ENCODE measurements at regions not wholly inside any gene's neighbourhood (a gene's known extent, or its start where the extent isn't known, plus 50 kb on each side); places are given as distances from the start of the nearest gene placed in this dataset.

DNA sequence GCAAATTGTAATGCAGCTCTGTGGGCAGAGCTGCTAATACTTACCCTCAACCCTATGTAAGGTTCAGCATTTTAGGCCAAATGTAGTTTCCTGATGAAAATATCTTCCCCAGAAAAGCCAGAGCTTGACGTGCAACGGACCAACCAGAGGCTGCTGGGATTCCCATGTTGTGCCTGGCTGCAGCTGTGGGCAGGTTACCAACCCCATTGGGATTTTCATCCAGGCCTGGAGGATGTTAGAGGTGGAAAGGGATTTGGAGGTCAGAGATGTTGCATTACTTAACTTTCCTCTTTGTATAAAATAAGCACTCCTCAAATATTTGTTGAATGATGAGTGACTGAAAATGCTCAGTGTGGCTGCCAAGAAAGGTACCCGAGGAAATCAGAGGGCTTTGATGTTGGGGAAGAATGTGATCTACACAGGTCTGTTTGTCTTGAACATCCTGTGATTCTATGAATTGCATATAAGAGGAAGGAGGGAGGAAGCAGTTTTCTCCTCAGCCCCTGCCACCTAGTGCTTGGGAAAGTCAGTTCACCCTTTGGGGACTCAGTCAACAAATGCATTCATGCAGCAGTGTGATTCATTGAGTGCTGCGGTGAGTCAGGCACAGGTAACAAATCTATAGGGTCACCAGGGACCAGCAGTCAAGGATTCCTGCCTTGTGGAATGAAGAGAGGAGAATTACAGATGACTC, 487.2 kb downstream of the RPS24 start:
- DNase-seq (ENCODE audit: low read depth in 2 of 3, low spot score in 2 of 3) = peak in 2 of 3 donors; percentile 16 to 46

DNA sequence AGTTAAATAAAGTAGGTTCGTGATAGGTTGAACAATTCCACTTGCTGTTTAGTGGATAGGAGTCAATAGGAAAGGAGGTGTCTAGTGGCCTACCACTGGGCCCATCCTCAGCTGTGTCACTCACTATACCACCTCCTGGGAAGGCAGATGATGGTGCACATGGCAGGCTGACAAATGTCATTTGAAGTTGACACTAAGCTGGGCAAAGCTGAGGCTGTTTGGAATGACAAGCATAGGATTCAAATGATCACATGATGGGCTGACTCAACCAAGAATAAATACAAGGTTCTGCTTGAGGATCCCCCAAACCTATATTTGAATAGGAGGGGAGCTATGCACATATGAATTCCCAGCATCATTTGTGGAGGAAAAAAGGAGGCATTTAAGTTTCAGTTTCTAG, 489.8 kb downstream of the RPS24 start:
- no peak for DNase-seq (ENCODE audit: low read depth in 2 of 3, low spot score in 2 of 3)

DNA sequence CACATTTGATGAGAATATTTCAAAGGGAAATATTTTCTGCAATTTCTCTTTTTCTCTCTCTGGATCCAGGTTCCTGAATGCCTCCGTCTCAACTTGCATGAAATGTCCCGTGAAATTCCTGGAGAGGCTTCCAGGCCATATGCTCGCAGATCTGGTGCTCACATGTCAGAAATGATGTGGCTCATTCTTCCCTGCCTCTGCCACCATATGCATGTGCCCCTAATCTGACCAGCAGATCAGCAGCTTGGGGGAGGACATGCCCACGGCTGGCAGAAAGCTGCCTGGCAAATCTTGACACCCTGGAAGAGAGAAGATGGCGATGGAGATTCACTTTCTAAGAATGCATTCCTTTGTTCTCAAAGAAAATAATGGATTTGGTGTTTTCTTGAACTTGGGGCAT, 490.7 kb downstream of the RPS24 start:
- DNase-seq (ENCODE audit: low read depth in 2 of 3, low spot score in 2 of 3) = no peak

DNA sequence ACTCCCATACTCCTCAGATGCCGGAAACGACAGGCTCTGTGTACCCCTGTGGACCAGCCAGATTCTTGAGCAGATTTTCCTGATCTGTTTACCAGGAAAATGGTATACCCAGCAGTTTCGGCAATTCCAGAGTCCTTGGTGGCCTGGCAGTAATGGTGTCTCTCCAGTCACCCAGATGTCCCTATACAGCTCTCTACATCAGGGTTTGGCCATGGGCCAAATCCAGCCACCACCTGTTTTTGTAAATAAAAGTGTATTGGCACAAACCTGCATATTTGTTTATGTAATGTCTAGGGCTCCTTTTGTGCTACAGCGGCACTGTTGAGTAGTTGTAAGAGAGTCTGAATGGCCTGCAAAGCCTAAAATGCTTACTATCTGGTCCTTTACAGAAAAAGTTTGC, 491.3 kb downstream of the RPS24 start:
- no peak for DNase-seq (ENCODE audit: low read depth in 2 of 3, low spot score in 2 of 3)

DNA sequence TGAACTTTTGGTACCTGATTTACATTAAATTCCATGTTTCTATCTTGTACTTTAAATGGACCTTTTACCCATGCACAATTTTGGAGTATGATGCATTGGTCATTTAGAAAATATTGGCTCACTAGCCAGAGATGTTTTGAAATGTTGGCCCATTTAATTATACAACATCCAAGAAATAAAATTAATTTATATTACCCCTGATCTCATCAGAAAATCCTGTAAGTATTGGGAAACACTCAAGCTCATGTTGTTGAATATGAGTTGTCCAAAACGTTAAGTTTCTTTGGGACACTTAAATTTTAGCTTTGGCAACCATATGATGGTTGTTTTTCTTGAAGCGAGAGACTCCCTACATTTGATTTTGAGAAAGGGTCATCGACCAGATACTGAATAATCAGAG, 492.7 kb downstream of the RPS24 start:
- no peak for DNase-seq (ENCODE audit: low read depth in 2 of 3, low spot score in 2 of 3)

DNA sequence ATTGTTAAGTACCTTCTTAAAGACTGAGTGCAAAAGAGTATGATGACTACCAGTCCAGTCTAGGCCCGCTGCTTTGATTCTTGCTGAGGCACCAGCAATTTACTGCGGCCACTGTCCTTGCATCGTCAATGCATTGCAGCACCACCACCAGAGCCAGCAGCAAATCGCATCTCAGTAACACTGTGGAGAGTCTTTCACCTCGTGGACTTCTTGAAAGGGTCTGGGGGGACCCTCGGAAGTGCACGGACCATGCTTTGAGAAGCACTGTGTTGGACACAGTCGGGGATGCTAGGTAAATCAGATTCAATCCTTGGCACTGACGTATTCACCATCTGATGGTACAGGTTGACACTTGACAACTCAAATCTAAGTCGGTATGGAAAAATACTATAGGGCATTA, 493.6 kb downstream of the RPS24 start:
- no peak for DNase-seq (ENCODE audit: low read depth in 2 of 3, low spot score in 2 of 3)

DNA sequence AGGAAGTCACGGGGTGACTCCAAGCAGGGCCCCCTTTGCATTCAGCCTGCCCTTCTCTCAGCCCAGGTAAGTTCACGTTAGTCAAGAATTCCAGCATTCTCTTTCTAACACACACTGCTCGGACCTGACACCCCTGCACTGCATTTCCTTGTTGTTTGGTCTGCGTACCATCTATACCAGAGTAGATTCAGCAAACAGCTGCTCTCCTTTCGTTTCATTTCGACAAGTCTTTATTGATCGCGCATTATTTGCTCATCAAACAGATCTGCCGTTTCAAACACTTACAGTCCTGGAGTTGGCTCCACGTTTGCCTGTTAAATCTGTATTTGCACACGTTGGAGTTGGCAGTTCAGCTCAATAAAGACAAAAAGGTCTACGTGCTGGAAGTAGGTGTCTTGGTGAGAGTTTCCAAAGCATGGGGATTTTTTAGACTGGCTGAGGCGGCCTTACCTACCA, 495.1 kb downstream of the RPS24 start:
- DNase-seq (ENCODE audit: low read depth in 2 of 3, low spot score in 2 of 3) = no peak

DNA sequence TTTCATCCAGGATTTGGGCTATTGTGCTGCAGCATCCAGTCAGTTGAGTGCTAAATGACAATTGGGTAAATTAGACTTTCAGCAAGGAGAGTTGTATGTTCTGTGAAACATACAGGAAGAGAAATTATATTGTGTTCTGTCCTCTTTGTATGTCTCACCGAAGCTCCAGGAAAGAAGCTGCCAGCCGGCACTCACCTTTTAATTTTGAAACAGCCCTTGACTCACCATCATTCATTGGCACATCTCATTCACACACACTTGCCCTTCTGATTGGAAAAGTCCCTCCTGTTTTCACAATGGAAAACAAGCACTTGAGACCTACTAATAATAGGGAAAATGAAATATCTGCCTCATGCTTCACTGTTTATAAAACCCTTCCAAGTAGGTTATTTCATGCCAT, 495.6 kb downstream of the RPS24 start:
- no peak for DNase-seq (ENCODE audit: low read depth in 2 of 3, low spot score in 2 of 3)

DNA sequence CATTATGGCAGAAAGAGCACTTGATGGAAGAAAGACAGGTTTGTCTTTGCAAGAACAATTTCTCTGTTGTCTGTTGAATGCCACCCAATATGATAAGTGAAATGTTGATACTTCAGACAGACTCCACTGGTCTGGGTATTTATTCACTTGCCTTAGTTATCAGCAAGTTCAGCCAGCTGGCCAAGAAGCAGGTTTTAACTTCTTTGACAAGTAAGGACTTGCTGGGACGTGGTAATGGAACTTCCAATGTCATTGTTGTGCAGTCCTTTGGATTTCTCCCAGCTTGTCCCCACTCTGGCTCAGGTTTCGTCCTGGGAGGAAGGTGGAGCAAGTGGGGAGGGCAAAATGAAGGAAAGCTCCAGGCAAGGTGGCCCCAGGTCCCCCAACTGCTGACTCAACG, 497.4 kb downstream of the RPS24 start:
- DNase-seq (ENCODE audit: low read depth in 2 of 3, low spot score in 2 of 3) = no peak

DNA sequence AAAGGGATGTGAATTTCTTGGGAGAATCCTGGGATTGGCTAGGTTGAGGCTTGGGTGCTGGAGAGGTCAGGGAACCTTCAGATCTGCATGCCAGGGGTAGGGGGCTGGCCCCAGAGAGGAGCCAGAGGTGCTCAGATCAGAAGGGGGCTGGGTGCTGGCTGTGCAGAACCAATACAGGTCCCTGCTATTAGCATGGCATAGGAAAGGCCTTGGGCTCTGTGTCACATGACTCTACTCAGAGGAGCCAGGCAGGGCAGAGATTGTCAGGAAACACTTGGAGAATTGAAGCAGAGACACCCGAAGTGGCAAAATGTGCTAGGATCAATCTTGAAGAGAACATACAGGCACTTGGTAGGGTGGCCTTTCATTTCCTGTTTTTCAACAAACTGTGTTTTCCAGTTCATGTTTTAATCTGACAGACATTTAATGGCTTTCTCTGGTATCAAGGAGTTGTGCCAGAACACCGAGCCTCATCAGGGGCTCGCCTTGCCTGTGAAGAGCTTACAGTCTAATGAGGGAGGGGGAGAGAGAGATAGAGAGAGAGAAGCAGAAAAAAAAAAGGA, 498.9 kb downstream of the RPS24 start:
- no peak for DNase-seq (ENCODE audit: low read depth in 2 of 3, low spot score in 2 of 3)

DNA sequence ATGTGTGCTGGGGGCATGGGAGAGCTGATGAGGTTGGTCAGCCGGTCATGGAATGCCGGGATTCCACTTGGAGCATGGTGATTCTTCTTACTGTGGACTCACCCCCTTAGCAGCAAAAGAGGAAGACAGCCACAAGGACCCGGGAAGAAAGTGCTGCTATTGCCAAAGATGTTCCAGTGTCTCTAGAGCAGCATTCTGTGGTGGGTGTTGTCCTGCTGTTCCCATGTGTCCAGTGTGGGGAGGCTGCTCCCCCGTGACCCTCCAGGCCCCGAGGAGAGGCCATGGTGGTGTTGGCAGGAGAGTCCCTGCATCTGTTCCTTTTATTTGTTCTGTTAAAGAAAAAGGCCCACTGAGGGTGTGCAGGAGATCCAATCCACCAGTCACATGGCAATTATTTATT, 499.4 kb downstream of the RPS24 start:
- DNase-seq (ENCODE audit: low read depth in 2 of 3, low spot score in 2 of 3) = no peak

DNA sequence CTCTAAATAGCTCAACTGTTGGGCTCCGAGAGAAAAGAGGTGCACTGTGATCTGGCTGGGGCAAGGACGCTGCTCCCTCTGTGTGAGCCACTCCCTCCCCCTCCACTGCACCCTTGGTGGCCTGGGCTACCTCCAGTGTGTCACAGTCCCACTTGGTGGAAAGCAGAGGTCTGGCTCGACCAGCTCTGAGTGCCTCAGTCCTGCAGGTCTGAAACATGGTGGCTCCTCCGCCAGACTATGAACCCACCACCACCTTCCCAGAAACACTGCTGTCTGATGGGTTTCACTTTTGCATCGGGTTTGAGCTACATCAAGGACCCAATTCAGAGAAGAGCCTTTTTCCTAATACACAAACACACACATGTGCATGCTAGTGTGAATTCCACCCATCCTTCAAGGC, 500.1 kb downstream of the RPS24 start:
- DNase-seq (ENCODE audit: low read depth in 2 of 3, low spot score in 2 of 3) = no peak

DNA sequence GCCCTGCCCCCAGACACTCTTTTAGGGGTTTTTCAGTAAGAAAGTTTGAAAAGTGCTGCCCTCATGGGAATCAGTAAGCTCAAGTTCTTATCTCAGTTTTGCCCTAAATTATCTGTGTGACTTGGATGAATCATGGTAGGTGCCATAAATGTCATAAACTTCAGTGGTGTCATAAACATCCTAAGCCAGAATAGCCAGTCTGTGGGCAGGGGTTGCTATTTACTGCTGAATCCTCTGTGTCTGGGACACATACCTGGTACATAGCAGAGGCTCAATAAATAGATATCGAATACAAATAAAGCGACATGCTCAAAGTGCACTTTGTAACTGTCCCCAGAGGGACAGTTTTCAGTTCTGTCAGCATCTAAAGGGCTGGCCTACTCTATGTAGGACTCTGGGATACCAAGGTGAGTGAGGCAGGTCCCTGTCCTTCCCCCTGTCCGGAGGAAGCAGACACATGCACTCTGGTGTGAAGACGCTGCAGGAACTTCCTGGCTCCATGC, 502.1 kb downstream of the RPS24 start:
- no peak for DNase-seq (ENCODE audit: low read depth in 2 of 3, low spot score in 2 of 3)

DNA sequence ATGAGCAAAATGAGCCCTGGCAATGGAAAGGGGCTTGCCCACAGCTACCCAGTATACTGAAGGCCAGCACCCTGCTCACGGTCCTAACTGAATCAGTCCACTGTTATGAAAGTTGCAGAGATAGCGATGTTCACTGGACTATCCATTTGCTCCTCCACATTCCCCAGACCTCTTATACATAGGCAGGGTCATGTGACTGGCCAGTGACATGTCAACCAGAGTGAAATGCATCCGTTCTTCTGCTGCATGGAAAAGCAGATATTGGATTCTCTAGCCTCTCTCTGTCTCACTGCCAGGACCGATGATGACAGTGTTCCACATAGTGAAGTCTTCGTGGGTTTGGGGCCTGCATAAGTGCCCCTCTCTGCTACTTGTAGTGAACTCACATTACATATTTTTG, 503.4 kb downstream of the RPS24 start:
- DNase-seq (ENCODE audit: low read depth in 2 of 3, low spot score in 2 of 3) = no peak

DNA sequence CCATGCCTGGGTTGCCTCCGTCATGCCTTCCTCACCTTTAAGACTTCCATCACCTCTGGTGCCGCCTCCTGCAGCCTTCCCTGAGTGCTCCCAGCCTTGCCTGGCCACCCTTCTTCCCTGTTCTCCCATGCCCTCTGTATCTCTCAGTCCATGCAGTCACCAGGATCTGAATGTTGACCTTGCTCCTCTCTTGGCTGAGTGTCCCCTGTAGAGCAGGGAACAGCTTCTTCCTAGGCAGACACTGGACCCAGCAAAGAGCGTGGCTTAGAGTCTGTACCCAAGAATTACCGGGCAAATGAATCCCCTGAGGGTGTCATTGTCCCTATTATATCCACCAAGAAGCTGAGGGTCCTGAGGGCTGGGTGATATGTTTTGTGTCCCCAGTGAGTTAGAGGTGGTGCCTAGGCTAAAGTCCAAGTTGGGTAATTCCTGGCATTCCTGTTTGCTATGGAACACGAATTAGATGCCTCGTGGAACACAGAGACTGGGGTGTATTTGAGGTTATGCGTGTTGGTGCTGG, 505.6 kb downstream of the RPS24 start:
- DNase-seq (ENCODE audit: low read depth in 2 of 3, low spot score in 2 of 3) = no peak

DNA sequence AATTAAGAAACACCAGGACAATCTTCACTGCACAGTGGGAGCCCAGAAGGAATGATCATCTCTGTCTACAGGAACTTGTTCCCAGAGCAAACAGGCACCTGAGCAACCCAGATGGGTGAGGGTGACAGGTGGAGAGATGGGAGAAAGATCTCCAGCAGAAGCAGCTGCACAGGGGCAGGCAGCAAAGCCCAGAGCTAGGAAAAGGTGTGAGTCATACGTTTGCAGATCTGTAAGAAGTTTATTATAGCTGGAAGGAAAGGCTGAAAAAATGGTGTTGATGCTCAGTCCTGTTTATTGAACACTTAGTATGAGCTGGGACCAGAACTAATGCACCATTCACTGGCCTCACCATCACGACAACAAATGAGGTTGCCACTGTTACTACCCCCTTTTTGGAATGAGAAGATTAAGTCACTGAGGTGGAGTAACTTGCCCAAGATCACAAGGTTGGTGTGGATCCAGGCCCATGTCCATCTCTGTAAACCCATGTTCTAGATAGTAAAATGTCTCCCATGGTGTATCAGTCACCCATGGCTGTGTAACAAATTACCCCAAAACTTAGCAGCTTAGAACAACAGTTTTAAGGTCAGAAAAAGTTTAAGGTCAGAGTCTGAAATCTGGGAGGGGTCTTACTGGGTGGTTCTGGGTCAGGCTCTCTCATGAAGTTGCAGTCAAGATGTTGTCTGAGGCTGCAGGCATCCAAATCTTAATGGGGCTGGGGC, 506.9 kb downstream of the RPS24 start:
- DNase-seq (ENCODE audit: low read depth in 2 of 3, low spot score in 2 of 3) = no peak

DNA sequence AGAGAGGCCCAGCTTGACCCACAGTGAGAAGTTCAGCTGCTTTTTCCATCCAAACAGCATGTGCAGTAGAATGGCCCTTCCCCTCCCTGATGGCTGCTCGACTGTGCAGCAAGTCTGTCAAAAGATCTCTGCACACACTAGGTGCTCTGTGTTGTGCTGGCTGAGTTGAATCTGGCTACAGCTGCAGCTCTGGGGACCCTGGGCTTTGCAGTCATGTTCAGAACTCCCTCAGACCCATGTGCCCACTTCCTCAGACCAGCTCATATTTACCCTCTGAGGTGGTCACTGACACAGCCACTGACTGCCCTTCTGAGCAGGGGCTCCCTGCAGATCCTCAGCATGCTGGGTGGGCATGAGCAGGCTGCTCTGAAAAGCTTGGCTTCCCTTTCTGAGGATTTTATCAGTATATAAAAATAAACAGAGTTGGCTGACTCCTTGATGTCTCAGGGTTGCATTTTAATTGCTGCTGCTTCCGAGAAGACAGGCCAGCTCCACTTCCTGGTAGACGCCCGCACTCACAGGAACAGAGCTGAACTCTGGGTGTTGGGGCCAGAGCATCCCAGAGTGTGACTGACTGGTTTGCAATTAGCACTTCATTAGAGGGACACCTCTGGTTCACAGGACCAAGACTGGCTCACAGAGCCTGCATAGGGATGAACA, 507.9 kb downstream of the RPS24 start:
- DNase-seq (ENCODE audit: low read depth in 2 of 3, low spot score in 2 of 3) = no peak

DNA sequence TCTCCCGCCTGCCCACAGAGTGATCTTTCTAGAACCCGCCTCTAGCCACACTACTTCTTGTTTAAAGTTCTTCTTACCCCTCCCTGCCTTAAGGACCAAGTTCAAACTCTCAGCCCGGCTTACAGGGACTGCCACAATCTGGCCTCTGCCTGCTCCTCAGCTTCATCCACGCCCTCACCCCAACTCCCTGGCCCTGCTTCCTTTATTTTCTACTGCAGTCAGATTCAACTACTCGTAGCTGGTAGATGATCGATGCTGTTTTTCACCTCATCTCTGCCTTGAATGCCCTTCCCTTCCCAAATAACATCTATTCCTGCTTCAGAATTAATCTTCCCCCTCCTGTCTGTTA, 508.5 kb downstream of the RPS24 start:
- no peak for DNase-seq (ENCODE audit: low read depth in 2 of 3, low spot score in 2 of 3)

DNA sequence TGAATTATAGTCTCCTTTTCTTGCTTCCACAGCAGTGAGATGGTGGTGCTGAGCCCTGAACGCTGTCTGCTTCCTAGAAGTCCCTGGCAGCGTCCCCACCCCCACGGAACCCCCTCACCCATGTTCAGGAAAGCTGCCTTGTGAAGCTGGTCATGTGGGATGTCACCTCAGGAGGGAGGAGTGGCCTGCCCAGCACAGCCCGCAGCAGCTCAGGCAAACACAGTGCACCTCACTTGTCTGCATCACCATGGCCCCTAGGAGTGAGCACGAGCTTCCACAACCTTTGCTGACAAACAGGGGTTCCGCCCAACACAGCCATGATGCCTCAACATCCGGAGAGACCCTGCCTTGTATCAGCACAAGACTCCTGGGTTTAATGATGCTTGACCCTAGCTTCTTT, 508.9 kb downstream of the RPS24 start:
- no peak for DNase-seq (ENCODE audit: low read depth in 2 of 3, low spot score in 2 of 3)

DNA sequence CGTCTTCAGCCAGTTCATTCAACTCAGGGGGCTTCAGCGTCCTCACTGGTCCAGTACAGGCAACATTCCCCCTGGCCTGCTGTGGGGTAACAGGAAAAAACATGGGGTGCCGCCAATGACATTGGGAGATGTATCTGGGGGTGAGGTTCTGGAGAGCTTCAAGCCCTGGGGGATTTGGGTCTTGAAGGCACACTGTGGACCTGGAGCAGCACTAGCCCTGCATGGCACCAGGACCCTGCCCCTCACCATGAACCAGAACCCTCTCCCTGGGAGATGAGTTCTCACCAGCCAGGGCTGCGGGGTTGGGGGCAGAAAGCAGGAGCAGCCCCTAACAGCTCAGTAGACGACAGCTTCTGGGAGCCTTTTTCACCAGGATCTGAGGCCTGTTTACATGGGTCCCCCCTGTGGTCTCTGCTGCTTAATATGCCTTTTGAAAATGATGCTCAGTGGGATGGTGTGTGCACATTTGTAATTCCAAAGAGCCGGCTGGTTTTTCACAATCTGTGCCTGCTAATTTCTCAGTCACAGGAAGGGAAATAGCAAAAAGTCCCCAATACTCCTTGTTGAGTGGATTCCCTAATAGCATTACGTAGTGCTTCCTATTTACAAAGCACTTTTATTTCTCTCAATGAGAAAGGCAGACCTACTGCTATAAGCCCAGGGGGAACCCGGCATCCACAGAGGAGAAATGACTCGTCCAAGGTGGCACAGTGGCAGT, 509.5 kb downstream of the RPS24 start:
- DNase-seq (ENCODE audit: low read depth in 2 of 3, low spot score in 2 of 3) = no peak

Data from hematopoietic multipotent progenitor cell (in vitro differentiated cells).